ENCODE measurements at regions not wholly inside any gene's neighbourhood (a gene's known extent, or its start where the extent isn't known, plus 50 kb on each side); places are given as distances from the start of the nearest gene placed in this dataset.

- DNase-seq = no peak
Measured at GRCh38 chr17:72212041-72212440, 91.2 kb downstream of the SOX9 start.

DNA sequence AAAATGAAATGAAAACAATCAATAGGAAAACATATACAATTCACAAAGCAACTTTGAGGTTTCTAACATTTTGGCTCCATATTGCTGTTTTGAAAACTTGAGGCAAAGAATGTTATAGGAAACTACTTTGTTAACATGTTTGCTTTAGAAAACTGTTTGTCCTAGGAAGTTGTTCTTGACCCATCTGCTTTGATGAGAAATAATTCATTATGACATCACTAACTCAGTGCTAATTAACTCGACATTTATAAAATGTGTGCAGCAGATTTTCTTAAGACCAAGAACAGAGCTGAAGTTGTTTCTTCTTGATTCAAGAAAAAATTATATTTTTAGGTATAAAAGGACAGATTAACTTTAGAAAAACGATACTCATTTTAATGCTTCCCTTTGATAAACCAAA, 94.7 kb downstream of the SOX9 start:
- no peak for DNase-seq

- no peak for DNase-seq
Measured at GRCh38 chr17:72215928-72216327, 95.1 kb downstream of the SOX9 start.

DNA sequence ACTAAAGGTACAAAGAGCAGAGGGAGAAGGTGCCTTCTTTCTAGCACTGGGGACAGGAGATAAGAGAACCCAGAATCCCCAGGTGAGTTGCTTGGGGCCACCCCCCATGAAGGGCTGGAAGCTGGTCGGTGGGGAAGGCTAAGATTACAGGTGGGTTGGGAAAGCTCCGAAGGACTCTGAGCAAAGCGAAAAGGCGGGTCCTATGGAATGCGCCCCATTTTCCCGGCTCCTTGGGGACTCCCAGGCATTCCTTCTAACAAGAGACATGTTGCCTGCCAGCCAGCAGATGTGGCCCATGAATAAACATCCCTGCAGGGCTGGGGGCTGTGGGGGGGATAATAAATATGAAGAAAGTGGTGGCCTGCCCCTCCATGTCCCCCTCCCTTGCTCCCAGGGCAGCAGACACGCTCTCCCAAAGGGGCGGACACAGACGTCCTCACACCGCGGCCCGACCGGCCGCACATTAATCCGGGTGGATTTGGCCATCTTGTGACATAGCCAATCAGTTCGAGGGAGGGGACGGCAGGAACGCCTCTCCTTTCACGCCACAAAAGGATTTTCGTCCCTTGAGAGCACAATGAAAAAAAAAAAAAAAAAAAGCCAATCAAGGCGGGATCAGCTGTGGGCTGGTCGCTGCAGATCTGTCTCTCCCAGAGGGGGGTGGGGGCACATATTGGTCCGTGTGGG, 98.5 kb downstream of the SOX9 start:
- DNase-seq = no peak

GRCh38 chr17:72219824-72220493, 99.1 kb downstream of the SOX9 start:
- no peak for DNase-seq

DNA sequence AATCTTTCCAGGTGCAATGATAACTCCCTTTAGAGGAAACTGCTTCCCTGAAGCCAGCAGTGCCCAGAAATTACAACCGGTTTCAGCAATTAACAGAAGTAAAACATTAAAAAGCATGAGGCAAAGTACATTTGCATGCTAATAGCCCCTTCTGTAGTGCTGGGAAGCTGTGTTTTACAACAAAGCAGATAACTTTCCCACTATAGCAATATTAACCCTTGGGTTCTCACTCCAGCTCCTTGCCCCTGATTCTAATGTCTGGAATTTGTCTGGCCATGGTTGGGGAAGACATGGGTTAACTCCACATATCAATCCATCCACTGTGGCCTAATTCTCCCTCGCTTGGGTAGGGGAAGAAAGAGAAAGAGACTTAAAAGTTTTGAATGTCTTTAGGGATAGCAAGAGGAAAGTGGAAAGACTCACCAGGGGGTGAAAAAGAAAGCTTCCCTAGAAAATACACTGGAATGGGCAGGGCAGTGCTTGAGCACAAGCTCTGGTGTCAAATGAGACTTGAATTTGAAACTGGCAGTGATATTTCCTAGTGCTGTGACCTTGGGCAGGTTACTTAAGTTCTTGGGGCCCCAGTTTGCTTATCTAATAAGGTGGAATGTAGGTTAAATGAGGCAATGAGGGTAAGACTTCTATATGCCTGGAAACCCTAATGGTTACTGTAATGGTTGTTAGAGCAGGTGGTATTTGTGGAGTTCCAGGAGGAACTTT, 102.0 kb downstream of the SOX9 start:
- no peak for DNase-seq

GRCh38 chr17:72223866-72224291, 103.1 kb downstream of the SOX9 start:
- no peak for DNase-seq

- no peak for DNase-seq
Measured at GRCh38 chr17:72226322-72226721, 105.5 kb downstream of the SOX9 start.

- DNase-seq = no peak
Measured at GRCh38 chr17:72233986-72234385, 113.2 kb downstream of the SOX9 start.

GRCh38 chr17:72234985-72235384, 114.2 kb downstream of the SOX9 start:
- DNase-seq = no peak

DNA sequence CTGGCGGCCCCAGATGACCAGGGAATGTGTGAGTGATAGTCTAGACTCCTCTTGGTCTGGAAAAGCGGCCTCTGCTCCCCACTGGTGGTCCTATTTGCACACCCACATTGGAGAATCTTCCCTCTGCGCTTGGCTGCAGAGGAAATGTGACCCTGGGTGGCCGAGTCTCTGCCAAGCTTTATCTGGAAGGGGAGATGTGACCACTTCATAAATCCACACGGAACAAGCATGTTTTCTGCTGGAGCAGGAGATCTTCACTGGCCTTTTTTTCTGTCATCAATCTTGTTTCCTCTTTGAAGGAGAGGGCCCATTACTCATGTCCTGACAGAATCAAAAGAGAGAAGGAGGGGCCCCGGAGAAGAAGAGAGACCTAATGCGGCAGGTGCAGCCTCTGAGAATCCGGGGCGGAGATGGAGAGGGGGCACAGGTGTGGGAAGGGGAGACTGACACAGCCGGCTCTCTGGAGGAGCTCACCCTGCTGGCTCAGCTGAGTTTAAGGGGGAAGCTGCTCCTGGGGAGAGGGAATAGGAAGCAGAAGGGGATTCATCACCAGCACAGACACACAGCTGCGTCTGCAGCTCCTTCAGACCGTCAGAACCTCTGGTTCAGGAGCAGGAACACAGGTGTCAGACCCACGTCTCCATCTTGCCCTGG, 116.3 kb downstream of the SOX9 start:
- DNase-seq = peak; percentile 48

DNA sequence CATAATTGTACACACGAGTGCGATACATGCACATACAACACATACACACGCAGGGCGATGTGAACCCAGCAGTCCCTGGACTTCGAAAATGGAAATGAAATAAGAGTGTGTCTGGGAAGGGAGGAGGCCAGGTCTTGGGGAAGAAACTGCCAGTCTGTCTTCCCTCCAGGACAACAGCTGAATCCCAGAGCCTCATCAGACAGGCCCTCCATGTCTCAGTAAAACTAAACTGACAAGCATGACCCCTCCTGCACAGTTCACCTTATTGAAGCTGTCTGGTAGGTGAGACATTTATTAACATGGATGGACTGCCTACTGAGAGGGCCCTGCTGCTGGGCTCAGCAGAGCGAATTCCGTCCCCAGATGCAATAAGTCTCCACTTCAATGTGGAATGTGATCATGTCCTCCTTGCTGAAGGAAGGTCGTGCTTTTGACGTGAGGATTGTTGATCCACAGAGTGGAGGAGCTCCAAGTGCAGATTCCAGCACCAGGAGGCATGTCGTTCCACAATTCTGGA, 117.4 kb downstream of the SOX9 start:
- no peak for DNase-seq

- DNase-seq = no peak
Measured at GRCh38 chr17:72239548-72239947, 118.7 kb downstream of the SOX9 start.

DNA sequence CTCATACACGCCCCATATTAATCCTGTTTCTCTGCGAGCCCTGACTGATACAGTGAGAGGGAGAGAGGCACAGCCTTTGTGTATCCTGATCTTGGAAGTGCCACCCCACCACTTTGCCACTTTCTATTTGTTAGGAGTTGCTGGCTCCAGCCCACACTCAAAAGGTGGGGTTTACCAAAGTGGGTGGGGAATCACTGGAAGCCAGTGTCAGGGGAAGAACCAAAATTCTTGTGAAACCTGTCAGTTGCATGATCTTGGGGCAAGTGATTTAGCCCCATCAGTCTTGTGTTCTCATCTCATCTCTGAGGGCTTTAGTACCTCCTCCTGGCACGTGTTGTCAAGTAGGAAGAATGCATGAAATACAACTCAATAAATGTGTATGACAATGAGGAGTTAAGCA, 119.5 kb downstream of the SOX9 start:
- no peak for DNase-seq

DNA sequence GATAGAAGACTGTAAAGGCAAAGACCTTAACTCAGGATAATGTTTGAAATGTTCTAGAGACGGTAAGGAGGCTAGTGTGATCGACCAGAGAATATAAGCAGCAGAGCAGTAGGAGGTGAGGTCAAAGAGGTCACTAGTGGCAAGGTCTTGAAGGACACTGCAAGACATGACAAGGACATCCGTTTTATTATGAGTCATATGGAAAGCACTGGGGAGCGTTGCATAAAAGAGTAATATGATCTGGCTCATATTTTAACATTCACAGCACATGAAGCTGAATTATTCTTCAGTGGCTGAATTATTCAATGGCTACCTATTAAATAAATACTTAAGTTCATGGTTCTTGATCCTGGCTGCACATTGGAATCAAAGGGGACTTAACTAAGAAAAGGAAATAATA, 123.7 kb downstream of the SOX9 start:
- no peak for DNase-seq

GRCh38 chr17:72244956-72245355, 124.1 kb downstream of the SOX9 start:
- no peak for DNase-seq

GRCh38 chr17:72249441-72249840, 128.6 kb downstream of the SOX9 start:
- no peak for DNase-seq

GRCh38 chr17:72250206-72250605, 129.4 kb downstream of the SOX9 start:
- no peak for DNase-seq

DNA sequence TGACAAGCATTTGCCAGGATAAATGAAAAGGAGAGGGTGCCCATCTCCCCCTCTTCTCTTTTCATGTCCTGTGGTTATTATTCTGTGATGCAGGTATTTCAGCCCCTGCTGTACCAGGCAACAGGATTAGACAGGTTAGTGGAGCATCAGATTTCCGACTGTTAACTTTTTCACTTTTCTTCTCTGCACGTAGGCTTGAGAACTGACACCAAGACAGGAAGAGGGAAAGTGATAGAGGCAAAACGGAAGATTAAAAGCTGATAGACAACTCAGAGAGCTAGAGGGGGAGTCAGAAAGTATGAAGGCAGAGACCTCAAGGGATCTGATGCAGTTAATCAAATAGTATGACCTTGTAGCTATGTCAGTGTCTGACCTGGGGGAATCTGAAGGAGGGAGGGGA, 132.8 kb downstream of the SOX9 start:
- DNase-seq = no peak

DNA sequence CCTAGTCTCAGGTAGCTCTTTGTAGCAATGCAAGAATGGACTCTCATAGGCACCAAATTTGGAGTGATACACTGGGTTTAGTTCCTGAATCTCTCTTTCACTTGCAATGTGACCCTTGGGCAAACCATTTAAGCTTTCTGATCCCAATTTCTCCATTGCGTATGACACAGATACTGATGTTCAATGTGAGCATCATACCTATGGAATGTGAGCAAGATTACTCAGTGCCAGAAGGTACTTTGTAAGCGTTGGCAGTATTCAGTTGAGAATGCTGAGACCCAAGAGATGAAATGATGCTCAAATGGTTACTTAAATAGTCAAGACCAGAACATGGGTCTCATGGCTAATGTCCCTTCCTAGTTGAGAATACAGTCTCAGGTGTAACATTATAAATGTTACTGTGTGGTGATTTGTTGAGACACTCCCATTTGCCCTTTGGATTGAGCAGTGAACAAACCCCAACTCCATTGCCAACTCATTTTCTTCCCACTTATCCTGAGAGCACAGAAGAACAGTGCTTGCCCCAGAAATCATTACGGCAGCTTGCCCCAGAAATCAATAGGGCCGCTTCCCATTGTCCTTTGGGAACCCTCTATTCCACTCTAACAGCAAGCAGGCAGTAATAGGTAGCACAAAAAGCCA, 134.1 kb downstream of the SOX9 start:
- DNase-seq = no peak

DNA sequence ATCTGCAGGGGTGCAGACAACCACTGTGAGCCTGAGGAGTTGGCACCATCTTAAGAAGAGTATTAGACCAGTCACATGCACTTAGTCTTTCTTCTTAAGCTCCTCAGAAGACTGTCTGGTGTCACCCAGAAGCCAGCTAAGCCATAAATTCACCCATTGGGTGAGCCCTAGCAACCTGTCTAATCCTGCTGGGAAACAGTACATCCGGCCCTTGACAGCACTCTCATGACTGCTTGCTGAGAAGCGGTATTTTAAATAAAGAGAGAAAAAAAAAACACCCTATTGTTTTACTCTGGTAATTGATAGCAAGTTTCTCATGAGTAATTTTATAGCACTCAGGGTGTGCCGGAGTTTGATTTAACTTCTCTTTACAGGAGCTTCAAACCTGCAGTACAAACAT, 134.7 kb downstream of the SOX9 start:
- DNase-seq = no peak

- no peak for DNase-seq
Measured at GRCh38 chr17:72258711-72259110, 137.9 kb downstream of the SOX9 start.

GRCh38 chr17:72259922-72260321, 139.1 kb downstream of the SOX9 start:
- no peak for DNase-seq

Measured in NCI-H1105 treated with DMSO at 0.1 percent for 48 hours (cell line).